Breast epithelium (tissue), 3 donors: ENCODE measurements at regions not wholly inside any gene's neighbourhood (a gene's known extent, or its start where the extent isn't known, plus 50 kb on each side); places are given as distances from the start of the nearest gene placed in this dataset.

Source experiments
- POLR2A ChIP-seq: fragments of 450-650 bp; IDR thresholded peaks from one replicate; pipeline ENCODE4 v1.6.1; 2016; ENCODE audit warnings: antibody characterized with exemption, mild to moderate bottlenecking, moderate library complexity
- POLR2AphosphoS5 ChIP-seq, 3 donors: sonication (generic); formaldehyde crosslinking; IDR thresholded peaks; one replicate each; pipeline ENCODE4 v1.6.1; 2017; ENCODE audit warnings: antibody characterized with exemption in 3 of 3
- TF ChIP-seq, protein P1 (sequence below), 3 donors: fragments of 450-650 bp; IDR thresholded peaks; one replicate each; pipeline ENCODE4 v1.5.1; 2016 to 2017; ENCODE audit warnings: antibody characterized with exemption in 3 of 3, mild to moderate bottlenecking in 3 of 3, moderate library complexity in 3 of 3

DNA sequence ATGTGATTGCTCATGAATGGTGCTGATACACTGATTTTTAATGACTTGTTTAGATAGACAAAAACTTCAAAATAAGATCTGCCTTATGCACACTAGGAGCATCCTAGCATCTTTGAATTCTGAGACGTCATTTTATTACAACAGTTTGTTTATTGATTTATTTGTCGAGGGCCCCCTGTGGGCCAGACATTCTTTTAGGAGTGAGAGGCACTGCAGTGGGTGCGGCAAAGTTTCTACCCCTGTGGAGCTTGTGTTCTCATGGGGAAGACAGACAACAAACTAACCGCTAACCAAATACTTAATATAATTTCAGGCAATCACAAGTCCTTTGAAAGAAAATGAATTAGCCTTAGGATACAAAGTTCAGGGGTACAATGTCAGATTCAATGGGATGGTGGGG, 363.1 kb downstream of the RPS24 start:
- TF ChIP-seq, protein P1, sequence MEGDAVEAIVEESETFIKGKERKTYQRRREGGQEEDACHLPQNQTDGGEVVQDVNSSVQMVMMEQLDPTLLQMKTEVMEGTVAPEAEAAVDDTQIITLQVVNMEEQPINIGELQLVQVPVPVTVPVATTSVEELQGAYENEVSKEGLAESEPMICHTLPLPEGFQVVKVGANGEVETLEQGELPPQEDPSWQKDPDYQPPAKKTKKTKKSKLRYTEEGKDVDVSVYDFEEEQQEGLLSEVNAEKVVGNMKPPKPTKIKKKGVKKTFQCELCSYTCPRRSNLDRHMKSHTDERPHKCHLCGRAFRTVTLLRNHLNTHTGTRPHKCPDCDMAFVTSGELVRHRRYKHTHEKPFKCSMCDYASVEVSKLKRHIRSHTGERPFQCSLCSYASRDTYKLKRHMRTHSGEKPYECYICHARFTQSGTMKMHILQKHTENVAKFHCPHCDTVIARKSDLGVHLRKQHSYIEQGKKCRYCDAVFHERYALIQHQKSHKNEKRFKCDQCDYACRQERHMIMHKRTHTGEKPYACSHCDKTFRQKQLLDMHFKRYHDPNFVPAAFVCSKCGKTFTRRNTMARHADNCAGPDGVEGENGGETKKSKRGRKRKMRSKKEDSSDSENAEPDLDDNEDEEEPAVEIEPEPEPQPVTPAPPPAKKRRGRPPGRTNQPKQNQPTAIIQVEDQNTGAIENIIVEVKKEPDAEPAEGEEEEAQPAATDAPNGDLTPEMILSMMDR (IDR thresholded peaks at IDR 0.05) = no peak
- no peak for TF ChIP-seq POLR2A
- no peak for TF ChIP-seq POLR2AphosphoS5 (IDR thresholded peaks at IDR 0.05)
